H1 (cell line): ENCODE measurements at regions not wholly inside any gene's neighbourhood (a gene's known extent, or its start where the extent isn't known, plus 50 kb on each side); places are given as distances from the start of the nearest gene placed in this dataset.

Experiments
- ASH2L ChIP-seq: fragments of 200-600, 300-600 bp; sonication (generic); IDR thresholded peaks from one replicate; pipeline ENCODE4 v1.7.1; 2017; ENCODE audit warnings: low read length
- FOSL1 ChIP-seq: IDR thresholded peaks from 2 replicates; pipeline ENCODE4 v1.6.1; 2011; ENCODE audit warnings: mild to moderate bottlenecking, low read depth, low read length, moderate library complexity; ENCODE audit not compliant: insufficient read depth
- GTF2F1 ChIP-seq: IDR thresholded peaks from 2 replicates; pipeline ENCODE4 v1.6.1; 2012; ENCODE audit warnings: low read depth, low read length, improper control_type of control experiment, borderline replicate concordance
- JUN ChIP-seq: IDR thresholded peaks from 2 replicates; pipeline ENCODE4 v1.6.1; 2011; ENCODE audit warnings: low read depth, mild to moderate bottlenecking, improper control_type of control experiment, low read length
- POLR2A ChIP-seq, 2 experiments: IDR thresholded peaks; 1 replicate in 1 of 2; 2 replicates in 1 of 2; pipeline ENCODE4 v1.6.1; 2011; ENCODE audit warnings: low read depth in 2 of 2, low read length in 2 of 2, mild to moderate bottlenecking in 2 of 2; ENCODE audit errors: control extremely low read depth in 1 of 2
- POU5F1 ChIP-seq: IDR thresholded peaks from 2 replicates; pipeline ENCODE4 v1.6.1; 2011; ENCODE audit warnings: low read depth, mild to moderate bottlenecking, low read length, moderate library complexity
- SIRT6 ChIP-seq: IDR thresholded peaks from one replicate; pipeline ENCODE4 v1.7.1; 2012; ENCODE audit warnings: low read length, inconsistent platforms
- SP1 ChIP-seq: IDR thresholded peaks from 2 replicates; pipeline ENCODE4 v1.6.1; 2011; ENCODE audit warnings: low read depth, low read length
- TF ChIP-seq, protein P1 (sequence below), 3 experiments: IDR thresholded peaks; 1 replicate in 2 of 3; 2 replicates in 1 of 3; pipeline versions ENCODE4 v1.5.1 to v1.6.1; 2011; ENCODE audit warnings: low read length in 3 of 3, mild to moderate bottlenecking in 3 of 3, inconsistent platforms in 2 of 3, low read depth in 1 of 3, moderate library complexity in 1 of 3; ENCODE audit not compliant: insufficient read depth in 1 of 3; ENCODE audit errors: control extremely low read depth in 1 of 3
- TF ChIP-seq, protein P2 (sequence below): IDR thresholded peaks from 2 replicates; pipeline ENCODE4 v1.6.1; 2012; ENCODE audit warnings: low read length, inconsistent platforms

DNA sequence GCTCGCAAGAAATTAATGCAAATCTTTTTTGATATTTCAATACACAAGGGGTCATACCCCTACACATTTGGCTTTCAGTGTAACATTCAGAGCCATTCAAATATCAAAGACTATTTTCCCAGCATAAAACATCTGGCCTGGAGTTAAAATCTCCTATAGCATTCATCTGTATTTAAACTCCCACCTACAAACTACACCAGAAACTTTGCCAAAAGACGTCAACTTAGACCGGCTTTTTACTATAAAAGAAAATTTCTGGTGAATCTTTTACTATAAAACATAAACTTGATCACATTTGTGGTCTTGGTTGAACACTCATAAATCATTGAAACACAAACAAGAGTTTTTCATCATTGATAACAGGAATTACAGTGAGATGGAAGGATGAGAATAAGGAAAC is 473.3 kb upstream of the DCN start:
- TF ChIP-seq FOSL1: no peak
- TF ChIP-seq, protein P1, sequence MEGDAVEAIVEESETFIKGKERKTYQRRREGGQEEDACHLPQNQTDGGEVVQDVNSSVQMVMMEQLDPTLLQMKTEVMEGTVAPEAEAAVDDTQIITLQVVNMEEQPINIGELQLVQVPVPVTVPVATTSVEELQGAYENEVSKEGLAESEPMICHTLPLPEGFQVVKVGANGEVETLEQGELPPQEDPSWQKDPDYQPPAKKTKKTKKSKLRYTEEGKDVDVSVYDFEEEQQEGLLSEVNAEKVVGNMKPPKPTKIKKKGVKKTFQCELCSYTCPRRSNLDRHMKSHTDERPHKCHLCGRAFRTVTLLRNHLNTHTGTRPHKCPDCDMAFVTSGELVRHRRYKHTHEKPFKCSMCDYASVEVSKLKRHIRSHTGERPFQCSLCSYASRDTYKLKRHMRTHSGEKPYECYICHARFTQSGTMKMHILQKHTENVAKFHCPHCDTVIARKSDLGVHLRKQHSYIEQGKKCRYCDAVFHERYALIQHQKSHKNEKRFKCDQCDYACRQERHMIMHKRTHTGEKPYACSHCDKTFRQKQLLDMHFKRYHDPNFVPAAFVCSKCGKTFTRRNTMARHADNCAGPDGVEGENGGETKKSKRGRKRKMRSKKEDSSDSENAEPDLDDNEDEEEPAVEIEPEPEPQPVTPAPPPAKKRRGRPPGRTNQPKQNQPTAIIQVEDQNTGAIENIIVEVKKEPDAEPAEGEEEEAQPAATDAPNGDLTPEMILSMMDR (IDR thresholded peaks at IDR 0.05; ENCODE audit: control extremely low read depth in 1 of 3, insufficient read depth in 1 of 3, low read depth in 1 of 3, low read length in 3 of 3): no peak
- TF ChIP-seq ASH2L: no peak
- no peak for TF ChIP-seq JUN
- no peak for TF ChIP-seq SP1
- no peak for TF ChIP-seq GTF2F1
- no peak for TF ChIP-seq SIRT6
- no peak for TF ChIP-seq POLR2A (IDR thresholded peaks at IDR 0.05; ENCODE audit: control extremely low read depth in 1 of 2, low read depth in 2 of 2, low read length in 2 of 2)
- no peak for TF ChIP-seq POU5F1
- TF ChIP-seq, protein P2, sequence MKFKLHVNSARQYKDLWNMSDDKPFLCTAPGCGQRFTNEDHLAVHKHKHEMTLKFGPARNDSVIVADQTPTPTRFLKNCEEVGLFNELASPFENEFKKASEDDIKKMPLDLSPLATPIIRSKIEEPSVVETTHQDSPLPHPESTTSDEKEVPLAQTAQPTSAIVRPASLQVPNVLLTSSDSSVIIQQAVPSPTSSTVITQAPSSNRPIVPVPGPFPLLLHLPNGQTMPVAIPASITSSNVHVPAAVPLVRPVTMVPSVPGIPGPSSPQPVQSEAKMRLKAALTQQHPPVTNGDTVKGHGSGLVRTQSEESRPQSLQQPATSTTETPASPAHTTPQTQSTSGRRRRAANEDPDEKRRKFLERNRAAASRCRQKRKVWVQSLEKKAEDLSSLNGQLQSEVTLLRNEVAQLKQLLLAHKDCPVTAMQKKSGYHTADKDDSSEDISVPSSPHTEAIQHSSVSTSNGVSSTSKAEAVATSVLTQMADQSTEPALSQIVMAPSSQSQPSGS: no peak
